Activated CD4-positive, alpha-beta T cell treated with anti-CD3 and anti-CD28 coated beads for 36 hours (primary cell): ENCODE measurements at regions not wholly inside any gene's neighbourhood (a gene's known extent, or its start where the extent isn't known, plus 50 kb on each side); places are given as distances from the start of the nearest gene placed in this dataset.
"Not testable (repeated sequence)": the region's sequence is repeated elsewhere in the genome, so short reads cannot be mapped to it uniquely, and the experiment has no call there.

ENCODE experiments used
- ATAC-seq: fragments of 200-7000 bp; cut with Tn5 transposase; one replicate; pipeline ENCODE4 v1.10.0; 2021; ENCODE audit warnings: mild to moderate bottlenecking, moderate library complexity
- CTCF ChIA-PET: fragments of 350-600 bp; sonication (Branson Sonifier 250); formaldehyde crosslinking; loops from one replicate; lab custom pipeline; 2021; ENCODE audit warnings: antibody characterized with exemption; lab: Charles Lee
- POLR2A ChIA-PET: fragments of 350-600 bp; sonication (Branson Sonifier 250); formaldehyde crosslinking; loops from one replicate; lab custom pipeline; 2021; ENCODE audit warnings: antibody characterized with exemption, inconsistent platforms; lab: Charles Lee
- DNase-seq: peaks from one replicate; pipeline ENCODE4 v3.0.0-alpha.2; 2020
- H3K27ac Mint-ChIP-seq: one replicate; pipeline ENCODE4 v1.8.0; 2021; ENCODE audit warnings: mixed read lengths
- H3K27me3 Mint-ChIP-seq: one replicate; pipeline ENCODE4 v1.8.0; 2021; ENCODE audit warnings: mixed read lengths
- H3K36me3 Mint-ChIP-seq: one replicate; pipeline ENCODE4 v1.8.0; 2021; ENCODE audit warnings: low read depth, mixed read lengths
- H3K4me1 Mint-ChIP-seq: one replicate; pipeline ENCODE4 v1.8.0; 2021; ENCODE audit warnings: mixed read lengths
- H3K4me3 Mint-ChIP-seq: one replicate; pipeline ENCODE4 v1.8.0; 2021; ENCODE audit warnings: mild to moderate bottlenecking, moderate library complexity, mixed read lengths
- H3K9me3 Mint-ChIP-seq: one replicate; pipeline ENCODE4 v1.8.0; 2021; ENCODE audit warnings: low read depth, mixed read lengths
- intact Hi-C, 2 experiments: fragments of 100-400 bp; cut with DNase I in 1 of 2; cut with micrococcal nuclease in 1 of 2; formaldehyde crosslinking; loops; one replicate each; pipeline versions ENCODE4 v1.14.2 to v1.15.1; 2022 to 2024; cut with DNase I, micrococcal nuclease

- H3K9me3 Mint-ChIP-seq: no peaks in the 10 kb centered on the region
- ATAC-seq: no peak
- CTCF ChIA-PET: no interaction called here
Observed at GRCh38 chr6:90678049-90678779, 91.3 kb upstream of the MAP3K7 start.

GRCh38 chr6:90677440-90677839 lies 90.6 kb upstream of the MAP3K7 start:
- DNase-seq (no peak), ATAC-seq (no peak)
- Mint-ChIP-seq H3K4me1 (no peaks in the 10 kb centered on the region), H3K27me3 (peaks cover 6% of the 10 kb centered on the region), H3K27ac (no peak overlapping the region), H3K36me3 (no peaks in the 10 kb centered on the region), H3K9me3 (no peaks in the 10 kb centered on the region), H3K4me3 (no peak overlapping the region)
- intact Hi-C loops: no loop called here
- CTCF ChIA-PET: no interaction called here
- POLR2A ChIA-PET: no interaction called here

More at GRCh38 chr6:90678049-90678779, 91.3 kb upstream of the MAP3K7 start:
- Mint-ChIP-seq H3K27ac (no peak overlapping the region), H3K27me3 (peaks cover 8% of the 10 kb centered on the region), H3K4me3 (no peak overlapping the region), H3K4me1 (no peaks in the 10 kb centered on the region), H3K36me3 (no peaks in the 10 kb centered on the region)
- POLR2A ChIA-PET: no interaction called here
- DNase-seq: no peak
- intact Hi-C loops: no loop called here

GRCh38 chr6:90676516-90677300 lies 89.8 kb upstream of the MAP3K7 start:
- ChIA-PET CTCF (no interaction called here), POLR2A (no interaction called here)
- no peak overlapping the region for H3K27ac Mint-ChIP-seq
- no peak overlapping the region for H3K4me3 Mint-ChIP-seq
- no peak for ATAC-seq
- peaks cover 6% of the 10 kb centered on the region for H3K27me3 Mint-ChIP-seq
- DNase-seq: no peak
- no peaks in the 10 kb centered on the region for H3K4me1 Mint-ChIP-seq
- no peaks in the 10 kb centered on the region for H3K36me3 Mint-ChIP-seq
- H3K9me3 Mint-ChIP-seq: no peaks in the 10 kb centered on the region
- intact Hi-C loops: no loop called here

GRCh38 chr6:90675107-90675506 lies 88.2 kb upstream of the MAP3K7 start:
- DNase-seq, POLR2A ChIA-PET, H3K9me3 Mint-ChIP-seq, intact Hi-C loops, H3K27ac Mint-ChIP-seq, H3K4me1 Mint-ChIP-seq, ATAC-seq, H3K4me3 Mint-ChIP-seq, H3K27me3 Mint-ChIP-seq, CTCF ChIA-PET, H3K36me3 Mint-ChIP-seq: not testable (repeated sequence)

- H3K4me3 Mint-ChIP-seq, H3K36me3 Mint-ChIP-seq, H3K27me3 Mint-ChIP-seq, POLR2A ChIA-PET, H3K9me3 Mint-ChIP-seq, ATAC-seq, H3K27ac Mint-ChIP-seq, H3K4me1 Mint-ChIP-seq, CTCF ChIA-PET, DNase-seq, intact Hi-C loops: not testable (repeated sequence)
Observed at GRCh38 chr6:90674077-90674476, 87.2 kb upstream of the MAP3K7 start.

- peaks cover 7% of the 10 kb centered on the region for H3K27me3 Mint-ChIP-seq
- DNase-seq (no peak), ATAC-seq (no peak)
- intact Hi-C loops: no loop called here
- no peaks in the 10 kb centered on the region for H3K9me3 Mint-ChIP-seq
- ChIA-PET CTCF (interaction anchor here (0.7 kb wide), 1 partner anchor 35 kb away, joined by 3 read pairs; no protein-coding TSS in a partner anchor), POLR2A (no interaction called here)
- H3K36me3 Mint-ChIP-seq: no peaks in the 10 kb centered on the region
- no peaks in the 10 kb centered on the region for H3K4me1 Mint-ChIP-seq
- H3K27ac Mint-ChIP-seq: no peak overlapping the region
- no peak overlapping the region for H3K4me3 Mint-ChIP-seq
Observed at GRCh38 chr6:90669846-90670245, 83.0 kb upstream of the MAP3K7 start.

GRCh38 chr6:90669420-90669819 lies 82.5 kb upstream of the MAP3K7 start:
- H3K4me3 Mint-ChIP-seq: no peak overlapping the region
- H3K27ac Mint-ChIP-seq: no peak overlapping the region
- no peak for ATAC-seq
- peaks cover 7% of the 10 kb centered on the region for H3K27me3 Mint-ChIP-seq
- intact Hi-C loops: no loop called here
- ChIA-PET POLR2A (no interaction called here), CTCF (interaction anchor here (0.7 to 1.6 kb wide), 2 partner anchors 13 to 35 kb away, joined by 3 to 7 read pairs; no protein-coding TSS in a partner anchor)
- no peaks in the 10 kb centered on the region for H3K4me1 Mint-ChIP-seq
- no peak for DNase-seq
- H3K36me3 Mint-ChIP-seq: no peaks in the 10 kb centered on the region
- H3K9me3 Mint-ChIP-seq: no peaks in the 10 kb centered on the region

- H3K4me1 Mint-ChIP-seq: no peaks in the 10 kb centered on the region
- H3K9me3 Mint-ChIP-seq: no peaks in the 10 kb centered on the region
- no peaks in the 10 kb centered on the region for H3K36me3 Mint-ChIP-seq
- POLR2A ChIA-PET: no interaction called here
- peaks cover 4% of the 10 kb centered on the region for H3K27me3 Mint-ChIP-seq
- intact Hi-C loops: no loop called here
- no peak overlapping the region for H3K27ac Mint-ChIP-seq
- no peak overlapping the region for H3K4me3 Mint-ChIP-seq
- CTCF ChIA-PET: interaction anchor here (1.6 kb wide), 1 partner anchor 12 kb away, joined by 7 read pairs; no protein-coding TSS in a partner anchor
- no peak for ATAC-seq
- DNase-seq: no peak
Observed at GRCh38 chr6:90668141-90668540, 81.3 kb upstream of the MAP3K7 start.

- ChIA-PET CTCF (no interaction called here), POLR2A (no interaction called here)
- no peak overlapping the region for H3K27ac Mint-ChIP-seq
Observed at GRCh38 chr6:90663873-90664272, 77.0 kb upstream of the MAP3K7 start.

GRCh38 chr6:90663106-90663505 lies 76.2 kb upstream of the MAP3K7 start:
- Mint-ChIP-seq H3K4me3 (no peak overlapping the region), H3K36me3 (no peaks in the 10 kb centered on the region), H3K4me1 (no peaks in the 10 kb centered on the region), H3K27ac (no peak overlapping the region), H3K9me3 (peaks cover 2% of the 10 kb centered on the region), H3K27me3 (peaks cover 4% of the 10 kb centered on the region)
- DNase-seq: no peak
- POLR2A ChIA-PET: no interaction called here
- intact Hi-C loops: no loop called here
- CTCF ChIA-PET: no interaction called here
- ATAC-seq: no peak

More at GRCh38 chr6:90663873-90664272, 77.0 kb upstream of the MAP3K7 start:
- H3K9me3 Mint-ChIP-seq: peaks cover 2% of the 10 kb centered on the region
- H3K36me3 Mint-ChIP-seq: no peaks in the 10 kb centered on the region
- DNase-seq: no peak
- H3K4me1 Mint-ChIP-seq: no peaks in the 10 kb centered on the region
- ATAC-seq: no peak
- peaks cover 4% of the 10 kb centered on the region for H3K27me3 Mint-ChIP-seq
- no peak overlapping the region for H3K4me3 Mint-ChIP-seq
- intact Hi-C loops: no loop called here

- ChIA-PET CTCF (no interaction called here), POLR2A (no interaction called here)
- H3K4me3 Mint-ChIP-seq: no peak overlapping the region
- intact Hi-C loops: no loop called here
- H3K27ac Mint-ChIP-seq: no peak overlapping the region
- H3K36me3 Mint-ChIP-seq: no peaks in the 10 kb centered on the region
- ATAC-seq (no peak), DNase-seq (no peak)
- H3K4me1 Mint-ChIP-seq: no peaks in the 10 kb centered on the region
- H3K27me3 Mint-ChIP-seq: peaks cover 7% of the 10 kb centered on the region
- H3K9me3 Mint-ChIP-seq: peaks cover 2% of the 10 kb centered on the region
Observed at GRCh38 chr6:90660931-90661330, 74.1 kb upstream of the MAP3K7 start.

GRCh38 chr6:90658497-90658896 lies 71.6 kb upstream of the MAP3K7 start:
- Mint-ChIP-seq H3K27me3 (peaks cover 16% of the 10 kb centered on the region), H3K4me1 (no peaks in the 10 kb centered on the region), H3K9me3 (peaks cover 2% of the 10 kb centered on the region), H3K4me3 (no peak overlapping the region), H3K27ac (no peak overlapping the region), H3K36me3 (no peaks in the 10 kb centered on the region)
- no peak for ATAC-seq
- ChIA-PET POLR2A (no interaction called here), CTCF (no interaction called here)
- intact Hi-C loops: no loop called here
- no peak for DNase-seq
